IPS-18c (cell line): ENCODE measurements at regions not wholly inside any gene's neighbourhood (a gene's known extent, or its start where the extent isn't known, plus 50 kb on each side); places are given as distances from the start of the nearest gene placed in this dataset.
"Not testable (repeated sequence)": the region's sequence is repeated elsewhere in the genome, so short reads cannot be mapped to it uniquely, and the experiment has no call there.

Experiments used
- H3K4me3 ChIP-seq: 2 replicates; pipeline ENCODE4 v1.7.0; 2013; ENCODE audit warnings: low read depth, mild to moderate bottlenecking, low read length, moderate library complexity; ENCODE audit not compliant: insufficient read depth
- H3K9me3 ChIP-seq: one replicate; pipeline ENCODE4 v1.6.1; 2013; ENCODE audit warnings: mild to moderate bottlenecking, low read length, moderate library complexity; ENCODE audit not compliant: control insufficient read depth, insufficient read depth

GRCh38 chr6:121925024-121925423 is 474.4 kb upstream of the HSF2 start:
- no peak overlapping the region for H3K4me3 ChIP-seq

GRCh38 chr6:121925534-121926255 is 473.8 kb upstream of the HSF2 start:
- H3K9me3 ChIP-seq: no peaks in the 10 kb centered on the region
- no peak overlapping the region for H3K4me3 ChIP-seq

More at GRCh38 chr6:121925024-121925423, 474.4 kb upstream of the HSF2 start:
- H3K9me3 ChIP-seq: no peaks in the 10 kb centered on the region

- H3K9me3 ChIP-seq: no peaks in the 10 kb centered on the region
These were observed 470.2 kb upstream of the HSF2 start for GRCh38 chr6:121929301-121929700.

GRCh38 chr6:121932076-121932991 is 467.1 kb upstream of the HSF2 start:
- H3K9me3 ChIP-seq: no peaks in the 10 kb centered on the region
- H3K4me3 ChIP-seq: no peak overlapping the region

More at GRCh38 chr6:121929301-121929700, 470.2 kb upstream of the HSF2 start:
- H3K4me3 ChIP-seq: no peak overlapping the region

GRCh38 chr6:121934451-121934850 is 465.0 kb upstream of the HSF2 start:
- Histone ChIP-seq H3K4me3 (no peak overlapping the region), H3K9me3 (no peaks in the 10 kb centered on the region)

- no peak overlapping the region for H3K4me3 ChIP-seq
- H3K9me3 ChIP-seq: no peaks in the 10 kb centered on the region
These were observed 458.7 kb upstream of the HSF2 start for GRCh38 chr6:121940728-121941127.

GRCh38 chr6:121944354-121944753 is 455.1 kb upstream of the HSF2 start:
- no peak overlapping the region for H3K4me3 ChIP-seq
- H3K9me3 ChIP-seq: no peaks in the 10 kb centered on the region

GRCh38 chr6:121951123-121951522 is 448.3 kb upstream of the HSF2 start:
- no peak overlapping the region for H3K4me3 ChIP-seq
- peaks cover 2% of the 10 kb centered on the region for H3K9me3 ChIP-seq

GRCh38 chr6:121951918-121952379 is 447.5 kb upstream of the HSF2 start:
- no peak overlapping the region for H3K4me3 ChIP-seq
- H3K9me3 ChIP-seq: peaks cover 2% of the 10 kb centered on the region

GRCh38 chr6:121955401-121955800 is 444.1 kb upstream of the HSF2 start:
- H3K4me3 ChIP-seq, H3K9me3 ChIP-seq: not testable (repeated sequence)

- peaks cover 2% of the 10 kb centered on the region for H3K9me3 ChIP-seq
- no peak overlapping the region for H3K4me3 ChIP-seq
These were observed 442.7 kb upstream of the HSF2 start for GRCh38 chr6:121956782-121957181.

- peaks cover 2% of the 10 kb centered on the region for H3K9me3 ChIP-seq
- H3K4me3 ChIP-seq: no peak overlapping the region
These were observed 440.0 kb upstream of the HSF2 start for GRCh38 chr6:121959501-121959900.

GRCh38 chr6:121961619-121962125 is 437.8 kb upstream of the HSF2 start:
- Histone ChIP-seq H3K9me3 (no peaks in the 10 kb centered on the region), H3K4me3 (no peak overlapping the region)

GRCh38 chr6:121963826-121964225 is 435.6 kb upstream of the HSF2 start:
- Histone ChIP-seq H3K4me3 (no peak overlapping the region), H3K9me3 (no peaks in the 10 kb centered on the region)

GRCh38 chr6:121965739-121966138 is 433.7 kb upstream of the HSF2 start:
- no peak overlapping the region for H3K4me3 ChIP-seq
- no peaks in the 10 kb centered on the region for H3K9me3 ChIP-seq

- no peaks in the 10 kb centered on the region for H3K9me3 ChIP-seq
- no peak overlapping the region for H3K4me3 ChIP-seq
These were observed 431.8 kb upstream of the HSF2 start for GRCh38 chr6:121967631-121968030.

GRCh38 chr6:121971931-121972335 is 427.5 kb upstream of the HSF2 start:
- H3K4me3 ChIP-seq: no peak overlapping the region
- H3K9me3 ChIP-seq: no peaks in the 10 kb centered on the region

GRCh38 chr6:121984956-121985355 is 414.5 kb upstream of the HSF2 start:
- peaks cover 2% of the 10 kb centered on the region for H3K9me3 ChIP-seq
- no peak overlapping the region; the same call in 1 of the 2 replicates for H3K4me3 ChIP-seq
